ENCODE measurements at regions not wholly inside any gene's neighbourhood (a gene's known extent, or its start where the extent isn't known, plus 50 kb on each side); places are given as distances from the start of the nearest gene placed in this dataset.

- TF ChIP-seq TARDBP (IDR thresholded peaks at IDR 0.05) (no peak), ELF4 (IDR thresholded peaks at IDR 0.05) (no peak), FOXK2 (IDR thresholded peaks at IDR 0.05) (no peak), FOXM1 (IDR thresholded peaks at IDR 0.05; ENCODE audit: borderline replicate concordance) (no peak), BHLHE40 (IDR thresholded peaks at IDR 0.05; ENCODE audit: borderline replicate concordance) (no peak), ARNT (IDR thresholded peaks at IDR 0.05) (no peak), ZNF384 (IDR thresholded peaks at IDR 0.05) (no peak), SP1 (IDR thresholded peaks at IDR 0.05) (no peak), NFRKB (IDR thresholded peaks at IDR 0.05) (no peak), L3MBTL2 (conservative IDR thresholded peaks at IDR 0.05) (no peak), HDGF (IDR thresholded peaks at IDR 0.05; ENCODE audit: borderline replicate concordance) (no peak), LEF1 (IDR thresholded peaks at IDR 0.05; ENCODE audit: borderline replicate concordance) (no peak), CTBP1 (IDR thresholded peaks at IDR 0.05; ENCODE audit: borderline replicate concordance) (no peak)
- POLR2A ChIA-PET, result no interaction called here
- CTCF ChIA-PET, result no interaction called here
- no peak for DNase-seq (ENCODE audit: extremely low spot score)
Observed at GRCh38 chr4:108236264-108236663, 67.5 kb upstream of the LEF1 start.

- CTCF ChIA-PET, result no interaction called here
- POLR2A ChIA-PET, result no interaction called here
- DNase-seq (ENCODE audit: extremely low spot score), result no peak
- TF ChIP-seq CTBP1 (IDR thresholded peaks at IDR 0.05; ENCODE audit: borderline replicate concordance) (no peak), BHLHE40 (IDR thresholded peaks at IDR 0.05; ENCODE audit: borderline replicate concordance) (no peak)
Observed at GRCh38 chr4:108227923-108228322, 59.2 kb upstream of the LEF1 start.

GRCh38 chr4:108224611-108225053, 55.9 kb upstream of the LEF1 start:
- TF ChIP-seq NFRKB (IDR thresholded peaks at IDR 0.05), result no peak
- no peak for TF ChIP-seq BHLHE40 (IDR thresholded peaks at IDR 0.05; ENCODE audit: borderline replicate concordance)
- no peak for TF ChIP-seq LEF1 (IDR thresholded peaks at IDR 0.05; ENCODE audit: borderline replicate concordance)
- no peak for TF ChIP-seq ARNT (IDR thresholded peaks at IDR 0.05)
- TF ChIP-seq FOXM1 (IDR thresholded peaks at IDR 0.05; ENCODE audit: borderline replicate concordance), result no peak
- TF ChIP-seq ELF4 (IDR thresholded peaks at IDR 0.05), result no peak
- no peak for TF ChIP-seq FOXK2 (IDR thresholded peaks at IDR 0.05)
- TF ChIP-seq SP1 (IDR thresholded peaks at IDR 0.05), result no peak
- no peak for TF ChIP-seq PKNOX1 (IDR thresholded peaks at IDR 0.05)
- no peak for TF ChIP-seq TARDBP (IDR thresholded peaks at IDR 0.05)
- no peak for TF ChIP-seq L3MBTL2 (conservative IDR thresholded peaks at IDR 0.05)
- TF ChIP-seq HDGF (IDR thresholded peaks at IDR 0.05; ENCODE audit: borderline replicate concordance), result no peak
- no peak for TF ChIP-seq ZNF384 (IDR thresholded peaks at IDR 0.05)
- no peak for TF ChIP-seq CTBP1 (IDR thresholded peaks at IDR 0.05; ENCODE audit: borderline replicate concordance)
- no peak for TF ChIP-seq SUZ12 (IDR thresholded peaks at IDR 0.05)
- no peak for TF ChIP-seq FOXA1 (IDR thresholded peaks at IDR 0.05)
- DNase-seq (ENCODE audit: extremely low spot score), result peak; percentile 58
- ChIA-PET POLR2A (interaction anchor here (0.9 kb wide), 1 partner anchor 13 kb away, joined by 3 read pairs; no protein-coding TSS in a partner anchor), CTCF (no interaction called here)

GRCh38 chr4:108223313-108223712, 54.6 kb upstream of the LEF1 start:
- CTCF ChIA-PET, result no interaction called here
- no peak for DNase-seq (ENCODE audit: extremely low spot score)
- POLR2A ChIA-PET, result interaction anchor here (1.0 kb wide), 1 partner anchor 169 kb away, joined by 3 read pairs; no protein-coding TSS in a partner anchor
- TF ChIP-seq FOXM1 (IDR thresholded peaks at IDR 0.05; ENCODE audit: borderline replicate concordance) (no peak), L3MBTL2 (conservative IDR thresholded peaks at IDR 0.05) (no peak), LEF1 (IDR thresholded peaks at IDR 0.05; ENCODE audit: borderline replicate concordance) (no peak), BHLHE40 (IDR thresholded peaks at IDR 0.05; ENCODE audit: borderline replicate concordance) (no peak)

GRCh38 chr4:108219998-108220397, 51.3 kb upstream of the LEF1 start:
- TF ChIP-seq FOXK2 (IDR thresholded peaks at IDR 0.05), result no peak
- TF ChIP-seq LEF1 (IDR thresholded peaks at IDR 0.05; ENCODE audit: borderline replicate concordance), result no peak
- TF ChIP-seq BHLHE40 (IDR thresholded peaks at IDR 0.05; ENCODE audit: borderline replicate concordance), result no peak
- TF ChIP-seq HDGF (IDR thresholded peaks at IDR 0.05; ENCODE audit: borderline replicate concordance), result no peak
- no peak for TF ChIP-seq ELF4 (IDR thresholded peaks at IDR 0.05)
- no peak for TF ChIP-seq PKNOX1 (IDR thresholded peaks at IDR 0.05)
- TF ChIP-seq SP1 (IDR thresholded peaks at IDR 0.05), result no peak
- no peak for TF ChIP-seq FOXA1 (IDR thresholded peaks at IDR 0.05)
- no peak for TF ChIP-seq ARNT (IDR thresholded peaks at IDR 0.05)
- TF ChIP-seq ZNF384 (IDR thresholded peaks at IDR 0.05), result no peak
- TF ChIP-seq L3MBTL2 (conservative IDR thresholded peaks at IDR 0.05), result no peak
- TF ChIP-seq NFRKB (IDR thresholded peaks at IDR 0.05), result no peak
- no peak for TF ChIP-seq SUZ12 (IDR thresholded peaks at IDR 0.05)
- no peak for DNase-seq (ENCODE audit: extremely low spot score)
- ChIA-PET POLR2A (no interaction called here), CTCF (no interaction called here)
